PC-3 (cell line): ENCODE measurements at regions not wholly inside any gene's neighbourhood (a gene's known extent, or its start where the extent isn't known, plus 50 kb on each side); places are given as distances from the start of the nearest gene placed in this dataset.
"Not testable (repeated sequence)": the region's sequence is repeated elsewhere in the genome, so short reads cannot be mapped to it uniquely, and the experiment has no call there.

Experiments
- ATAC-seq: fragments of 200-7000 bp; cut with Tn5 transposase; 2 replicates; pipeline ENCODE4 v1.9.1; 2020; ENCODE audit warnings: mild to moderate bottlenecking, moderate library complexity
- BruUV-seq: library from RNA; stranded (reverse); fragments of 400-500 nt; replicated peaks from 2 replicates; lab custom pipeline; 2021; lab: Mats Ljungman, UMichigan
- CTCF ChIA-PET: fragments of 300-600 bp; sonication (Branson Sonifier 250); formaldehyde crosslinking; loops from one replicate; lab custom pipeline; 2022; ENCODE audit warnings: antibody characterized with exemption; lab: Charles Lee
- POLR2A ChIA-PET: fragments of 300-600 bp; sonication (Branson Sonifier 250); formaldehyde crosslinking; loops from one replicate; lab custom pipeline; 2022; ENCODE audit warnings: antibody characterized with exemption; ENCODE audit not compliant: unreplicated experiment; lab: Charles Lee
- DNase-seq: peaks from one replicate; pipeline ENCODE4 v3.0.0-alpha.2; 2015
- H2AFZ ChIP-seq: fragments of 300-600 bp; sonication (generic); 2 replicates; pipeline ENCODE4 v1.6.0; 2016; ENCODE audit warnings: antibody characterized with exemption, low read length
- H3F3A ChIP-seq: fragments of 300-600 bp; sonication (generic); one replicate; pipeline ENCODE4 v1.6.0; 2017; ENCODE audit warnings: antibody characterized with exemption, low read length, control low read depth, mild to moderate bottlenecking; ENCODE audit not compliant: unreplicated experiment
- H3K27ac ChIP-seq: fragments of 300-600 bp; sonication (generic); 2 replicates; pipeline ENCODE4 v1.5.1; 2016; ENCODE audit warnings: mild to moderate bottlenecking, low read length
- H3K27me3 ChIP-seq: fragments of 300-600 bp; sonication (generic); 2 replicates; pipeline ENCODE4 v1.6.1; 2016; ENCODE audit warnings: low read length, mixed read lengths
- H3K36me3 ChIP-seq: fragments of 300-600 bp; sonication (generic); 2 replicates; pipeline ENCODE4 v1.6.1; 2016; ENCODE audit warnings: low read depth, mixed run types, low read length, mixed read lengths
- H3K4me1 ChIP-seq: fragments of 300-600 bp; sonication (generic); 2 replicates; pipeline ENCODE4 v1.5.1; 2016; ENCODE audit warnings: low read length; ENCODE audit not compliant: insufficient read depth
- H3K4me2 ChIP-seq: fragments of 300-600 bp; sonication (generic); 2 replicates; pipeline ENCODE4 v1.6.0; 2016; ENCODE audit warnings: low read length
- H3K4me3 ChIP-seq: fragments of 300-600 bp; sonication (generic); 2 replicates; pipeline ENCODE4 v1.5.1; 2016; ENCODE audit warnings: mild to moderate bottlenecking, low read length, mixed read lengths
- H3K79me2 ChIP-seq: fragments of 300-600 bp; sonication (generic); 2 replicates; pipeline ENCODE4 v1.6.1; 2017; ENCODE audit warnings: low read length, mixed read lengths
- H3K9ac ChIP-seq: fragments of 300-600 bp; sonication (generic); 2 replicates; pipeline ENCODE4 v1.6.0; 2016; ENCODE audit warnings: mild to moderate bottlenecking, low read length
- H3K9me2 ChIP-seq: fragments of 300-600 bp; sonication (generic); replicated peaks from 2 replicates; pipeline ENCODE4 v1.6.1; 2016; ENCODE audit warnings: mixed run types, low read length, mixed read lengths
- H3K9me3 ChIP-seq: fragments of 300-600 bp; sonication (generic); 2 replicates; pipeline ENCODE4 v1.6.1; 2016; ENCODE audit warnings: low read length, mixed read lengths
- H4K20me1 ChIP-seq: fragments of 300-600 bp; sonication (generic); 2 replicates; pipeline ENCODE4 v1.6.1; 2016; ENCODE audit warnings: low read length, mixed read lengths
- CTCF ChIP-seq: fragments of 300-600 bp; sonication (generic); conservative IDR thresholded peaks from 2 replicates; pipeline ENCODE4 v1.5.1; 2017; ENCODE audit warnings: antibody characterized with exemption, low read depth, mild to moderate bottlenecking, low read length
- EZH2 ChIP-seq: fragments of 300-600 bp; sonication (generic); IDR thresholded peaks from one replicate; pipeline ENCODE4 v1.6.1; 2017; ENCODE audit warnings: antibody characterized with exemption, mild to moderate bottlenecking, low read length; ENCODE audit not compliant: unreplicated experiment
- EZH2phosphoT487 ChIP-seq: fragments of 300-600 bp; sonication (generic); IDR thresholded peaks from 2 replicates; pipeline ENCODE4 v1.6.1; 2018; ENCODE audit warnings: mild to moderate bottlenecking, antibody characterized with exemption, low read length, borderline replicate concordance
- intact Hi-C: fragments of 100-400 bp; cut with micrococcal nuclease; formaldehyde crosslinking; loops from 2 replicates; pipeline ENCODE4 v1.9.0; 2023

- Histone ChIP-seq H3K4me2 (no peak overlapping the region), H3K79me2 (no peaks in the 10 kb centered on the region), H3K9ac (no peak overlapping the region), H3F3A (no peaks in the 10 kb centered on the region), H3K27me3 (no peaks in the 10 kb centered on the region), H4K20me1 (no peaks in the 10 kb centered on the region), H3K36me3 (no peaks in the 10 kb centered on the region), H3K9me2 (no peaks in the 10 kb centered on the region), H3K4me3 (no peak overlapping the region), H3K9me3 (no peaks in the 10 kb centered on the region), H3K27ac (no peak overlapping the region), H3K4me1 (0 out of 2 replicates have a peak, but pooled peaks cover 4% of the 10 kb centered on the region), H2AFZ (no peak overlapping the region)
- ChIA-PET POLR2A (no interaction called here), CTCF (no interaction called here)
- ATAC-seq (no peak), DNase-seq (no peak)
- TF ChIP-seq CTCF = no peak
- no peak for TF ChIP-seq EZH2
- TF ChIP-seq EZH2phosphoT487 = no peak
- intact Hi-C loops = no loop called here
- BruUV-seq = no TSS peak
Measured at GRCh38 chr16:47976636-47977210, 179.1 kb downstream of the ABCC12 start.

GRCh38 chr16:47974971-47975370 is 180.8 kb downstream of the ABCC12 start:
- CTCF ChIA-PET, H3K27me3 ChIP-seq, H3K4me2 ChIP-seq, BruUV-seq, H3K4me1 ChIP-seq, H3K4me3 ChIP-seq, POLR2A ChIA-PET, ATAC-seq, H4K20me1 ChIP-seq, H3K36me3 ChIP-seq, H3K9me3 ChIP-seq, H2AFZ ChIP-seq, H3K9me2 ChIP-seq, DNase-seq, intact Hi-C loops, H3F3A ChIP-seq, H3K27ac ChIP-seq, H3K9ac ChIP-seq, H3K79me2 ChIP-seq: not testable (repeated sequence)

GRCh38 chr16:47973552-47973951 is 182.2 kb downstream of the ABCC12 start:
- Histone ChIP-seq H3K4me3 (no peak overlapping the region), H3K4me2 (no peak overlapping the region), H4K20me1 (no peaks in the 10 kb centered on the region), H2AFZ (no peak overlapping the region), H3K27ac (no peak overlapping the region), H3K36me3 (no peaks in the 10 kb centered on the region), H3K9me3 (no peaks in the 10 kb centered on the region), H3K9ac (no peak overlapping the region), H3K9me2 (no peaks in the 10 kb centered on the region), H3K27me3 (no peaks in the 10 kb centered on the region), H3K79me2 (no peaks in the 10 kb centered on the region), H3K4me1 (0 out of 2 replicates have a peak, but pooled peaks cover 2% of the 10 kb centered on the region), H3F3A (no peaks in the 10 kb centered on the region)
- CTCF ChIA-PET = no interaction called here
- ATAC-seq (no peak), DNase-seq (no peak)
- TF ChIP-seq EZH2 (no peak), EZH2phosphoT487 (no peak), CTCF (no peak)
- no TSS peak for BruUV-seq
- POLR2A ChIA-PET = no interaction called here
- intact Hi-C loops = no loop called here
